NCI-H748 treated with DMSO at 0.1 percent for 48 hours (cell line): ENCODE measurements at regions not wholly inside any gene's neighbourhood (a gene's known extent, or its start where the extent isn't known, plus 50 kb on each side); places are given as distances from the start of the nearest gene placed in this dataset.
"Not testable (repeated sequence)": the region's sequence is repeated elsewhere in the genome, so short reads cannot be mapped to it uniquely, and the experiment has no call there.

Experiments
- DNase-seq: peaks from one replicate; lab custom pipeline; 2025; lab: John Stamatoyannopoulos, UW

GRCh38 chr3:163813935-163814334 is 1264.4 kb downstream of the SI start:
- no peak for DNase-seq

DNA sequence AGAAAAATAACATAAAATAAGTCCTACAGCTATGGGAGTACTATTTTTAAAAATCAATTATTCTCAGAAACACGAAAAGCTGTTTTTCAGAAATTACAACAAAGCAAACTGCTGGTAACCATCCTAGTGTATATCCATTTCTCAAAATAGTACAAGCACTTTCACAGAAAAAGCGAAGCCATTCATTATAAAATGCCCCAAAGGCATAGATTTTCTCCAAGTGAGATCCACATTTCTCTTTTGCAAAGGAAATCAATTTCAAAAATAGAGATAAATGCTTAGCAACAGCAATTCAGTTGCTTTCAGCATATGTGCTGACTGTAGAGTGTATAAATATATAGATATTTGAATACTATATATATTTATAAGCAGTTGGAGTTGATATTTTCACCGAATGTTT is 1266.3 kb downstream of the SI start:
- no peak for DNase-seq

- no peak for DNase-seq
Measured at GRCh38 chr3:163809540-163809993, 1268.7 kb downstream of the SI start.

GRCh38 chr3:163786416-163786815 is 1291.9 kb downstream of the SI start:
- no peak for DNase-seq

- peak; percentile 30 for DNase-seq
Measured at GRCh38 chr3:163785693-163786092, 1292.6 kb downstream of the SI start.

DNA sequence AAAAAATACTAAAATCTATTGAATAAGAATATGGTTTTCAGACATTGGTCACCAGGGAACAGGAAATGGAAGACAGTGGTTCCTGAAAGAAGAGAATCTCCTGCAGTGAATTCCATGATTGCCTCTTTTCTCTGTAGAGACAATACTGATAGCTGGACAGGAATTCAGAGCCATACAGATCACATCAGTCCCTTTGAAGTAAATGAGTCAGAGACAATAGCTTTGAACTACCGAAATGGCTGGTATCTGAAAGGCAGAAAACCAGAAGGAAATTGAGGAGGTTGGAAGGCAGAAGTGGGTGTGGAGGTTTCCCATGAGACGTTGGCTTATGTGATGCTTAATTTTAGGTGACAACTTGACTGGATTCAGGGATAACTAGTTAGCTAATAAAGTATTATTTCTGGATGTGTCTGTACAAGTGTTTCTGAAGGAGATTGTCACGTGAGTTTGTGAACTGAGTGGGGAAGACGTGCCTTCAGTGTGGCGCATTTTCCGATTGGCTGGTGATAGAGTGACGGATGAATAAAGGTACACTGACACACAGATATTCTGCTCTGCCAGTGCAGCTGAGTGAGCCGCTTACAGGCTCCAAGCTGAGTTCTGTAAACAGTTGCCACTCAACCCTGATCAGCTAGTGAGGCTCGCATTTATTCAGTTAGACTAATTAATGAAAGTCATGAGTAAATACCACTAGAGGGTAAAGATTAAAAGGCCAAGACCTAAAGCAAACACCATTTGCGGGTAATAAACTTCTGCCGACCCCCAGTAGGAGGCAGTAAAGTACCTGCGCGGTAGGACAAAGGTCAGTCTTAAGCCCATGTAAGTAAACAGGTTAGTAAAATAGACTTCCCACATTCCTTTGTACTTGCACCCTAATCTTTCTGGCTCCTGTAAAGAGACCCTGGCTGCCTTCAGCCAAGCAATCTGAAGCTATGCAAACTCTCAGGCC is 1298.6 kb downstream of the SI start:
- peak; percentile 36 for DNase-seq

GRCh38 chr3:163776743-163777142 is 1301.6 kb downstream of the SI start:
- no peak for DNase-seq

DNA sequence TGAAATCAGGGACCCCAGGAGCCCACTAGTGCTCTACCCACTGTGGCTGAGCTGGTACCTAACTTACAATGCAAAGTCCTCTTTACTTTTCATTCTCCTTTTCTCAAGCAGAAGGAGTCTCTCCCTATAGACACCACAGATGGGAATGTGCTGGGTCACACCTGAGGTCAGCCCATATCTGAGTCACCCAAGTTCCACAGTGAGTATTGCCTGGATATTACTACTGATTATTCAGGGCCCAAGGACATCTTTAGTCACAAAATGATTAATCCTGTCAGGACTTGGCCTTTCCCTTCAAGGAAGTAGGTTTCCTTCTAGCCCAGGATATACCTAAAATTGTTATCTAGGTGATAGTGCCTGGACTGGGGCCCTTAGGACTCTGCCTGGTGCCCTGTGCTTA is 1305.2 kb downstream of the SI start:
- DNase-seq: no peak

DNA sequence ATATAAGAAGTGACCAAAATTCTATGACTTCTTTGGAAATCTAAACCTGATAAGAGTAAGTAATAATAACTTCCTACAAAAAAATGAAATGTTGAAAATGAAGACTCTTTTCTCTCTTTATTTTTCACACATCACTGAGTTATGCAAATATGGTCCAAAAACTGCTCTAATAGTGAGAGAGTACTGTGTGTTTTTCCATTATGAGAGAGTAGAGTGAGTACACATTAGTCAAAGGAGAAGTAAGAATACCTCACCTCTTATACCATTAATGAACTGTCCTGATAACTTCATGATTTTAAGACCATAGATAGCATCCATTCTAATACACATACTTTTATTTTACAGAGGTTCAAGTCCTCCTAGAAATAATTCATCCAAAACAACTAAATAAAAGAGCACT is 1310.2 kb downstream of the SI start:
- DNase-seq: no peak

DNA sequence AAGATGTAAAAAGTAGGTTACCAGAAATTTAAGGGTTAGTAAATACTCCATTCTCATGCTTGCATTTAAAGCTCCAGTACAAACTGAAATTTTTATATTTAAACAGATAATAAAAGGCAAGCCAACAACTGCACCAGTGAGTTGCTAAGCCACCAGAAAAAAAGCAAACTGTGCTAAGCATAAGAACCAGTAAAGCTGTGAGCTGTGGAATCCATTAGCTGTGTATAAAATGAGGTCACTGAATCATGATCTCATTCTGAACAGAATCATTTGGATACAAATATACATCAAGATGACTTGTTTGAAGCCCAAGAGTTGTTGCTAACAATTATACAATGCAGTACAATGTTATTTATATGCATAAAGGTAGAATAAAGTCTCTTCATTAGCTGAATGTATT is 1312.2 kb downstream of the SI start:
- no peak for DNase-seq

DNA sequence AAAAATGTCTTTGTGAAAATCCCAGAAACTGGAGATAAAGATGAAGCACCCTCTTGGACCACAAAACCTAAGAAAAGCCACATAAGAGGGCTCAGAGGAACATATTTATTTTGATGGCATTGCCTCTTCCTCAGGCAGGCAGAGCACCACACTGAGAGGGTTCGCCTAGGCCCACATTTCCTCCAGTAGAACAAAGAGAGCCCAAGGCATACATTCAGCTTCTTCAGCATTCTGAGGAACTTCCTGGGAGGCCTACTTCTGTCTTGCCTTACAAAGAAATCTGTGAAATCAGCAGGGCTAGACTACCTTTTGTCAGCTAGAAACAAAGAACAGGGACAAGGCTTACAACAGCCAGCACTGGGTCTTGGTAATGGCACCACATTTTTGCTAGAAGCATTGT is 1325.3 kb downstream of the SI start:
- no peak for DNase-seq

GRCh38 chr3:163745204-163745603 is 1333.1 kb downstream of the SI start:
- DNase-seq: no peak

- DNase-seq: no peak
Measured at GRCh38 chr3:163735394-163735793, 1342.9 kb downstream of the SI start.

DNA sequence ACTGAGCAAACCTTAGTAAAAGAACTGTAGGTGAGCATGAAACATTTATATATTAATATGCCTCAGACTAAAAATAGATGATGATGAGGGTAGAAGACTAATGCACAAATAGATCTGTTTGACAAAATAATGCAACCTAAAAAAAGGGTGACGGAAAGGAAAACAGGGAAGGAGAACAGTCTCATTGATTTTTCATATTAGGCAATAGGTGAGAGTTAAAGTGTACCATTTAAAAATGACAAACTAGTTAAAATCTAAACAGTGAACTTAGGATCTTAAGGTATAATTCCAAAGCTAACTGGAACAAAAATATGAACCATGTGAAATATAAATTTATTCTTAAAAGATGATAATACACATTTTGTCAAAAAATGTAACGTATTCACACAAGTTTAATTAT is 1347.6 kb downstream of the SI start:
- DNase-seq: no peak

DNA sequence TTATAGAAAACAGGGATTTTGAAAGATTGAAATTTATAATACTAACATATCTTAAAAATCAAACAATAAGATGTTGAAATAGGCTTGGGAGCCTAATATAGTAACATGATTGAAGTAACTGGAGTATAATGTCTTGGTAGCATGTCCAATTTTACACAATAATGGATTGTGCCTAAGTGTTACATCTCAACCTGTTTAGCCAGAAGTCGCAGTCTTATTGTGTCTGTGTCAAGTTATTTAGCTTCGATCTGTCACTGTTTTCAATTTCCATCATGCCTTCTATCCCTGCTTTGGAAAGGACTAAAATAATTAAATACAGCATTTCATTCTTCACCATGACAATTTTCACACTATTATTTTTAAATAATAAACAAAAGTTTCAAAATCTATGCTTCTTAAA is 1352.2 kb downstream of the SI start:
- no peak for DNase-seq

- no peak for DNase-seq
Measured at GRCh38 chr3:163722405-163722804, 1355.9 kb downstream of the SI start.

GRCh38 chr3:163721596-163721995 is 1356.7 kb downstream of the SI start:
- no peak for DNase-seq

DNA sequence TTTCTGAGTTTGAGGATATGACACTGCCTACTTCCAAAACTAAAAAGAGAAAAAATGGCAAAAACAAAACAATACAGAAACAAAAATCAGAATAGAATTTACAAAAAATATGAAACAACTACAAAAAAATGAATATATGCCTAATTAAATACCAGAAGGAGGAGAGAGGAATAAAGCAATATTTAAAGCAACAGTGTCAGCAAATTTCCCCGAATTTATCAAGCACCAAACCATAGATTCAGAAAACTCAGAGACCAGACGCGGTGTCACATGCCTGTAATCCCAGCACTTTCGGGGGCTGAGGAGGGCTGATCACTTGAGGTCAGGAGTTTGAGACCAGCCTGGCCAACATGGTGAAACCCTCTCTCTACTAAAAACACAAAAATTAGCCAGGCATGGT is 1360.9 kb downstream of the SI start:
- no peak for DNase-seq

DNA sequence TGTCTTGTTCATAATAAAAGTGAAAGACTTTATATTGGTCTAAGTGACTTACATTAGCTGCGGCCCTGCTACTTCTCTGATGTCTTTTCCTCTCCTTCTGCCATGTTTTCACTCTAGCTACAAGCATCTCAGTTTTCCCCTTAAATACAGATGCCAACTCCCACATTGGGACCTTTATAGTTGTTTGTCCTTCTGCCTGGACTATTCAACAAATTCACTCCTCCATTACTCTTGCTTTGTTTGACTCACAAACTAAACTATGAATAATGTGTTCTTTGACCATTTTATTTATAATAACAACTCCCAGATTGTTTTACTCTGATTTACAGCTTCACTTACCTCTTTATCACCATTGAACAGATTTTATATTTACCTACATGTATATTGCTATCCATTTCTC is 1369.9 kb downstream of the SI start:
- no peak for DNase-seq

DNA sequence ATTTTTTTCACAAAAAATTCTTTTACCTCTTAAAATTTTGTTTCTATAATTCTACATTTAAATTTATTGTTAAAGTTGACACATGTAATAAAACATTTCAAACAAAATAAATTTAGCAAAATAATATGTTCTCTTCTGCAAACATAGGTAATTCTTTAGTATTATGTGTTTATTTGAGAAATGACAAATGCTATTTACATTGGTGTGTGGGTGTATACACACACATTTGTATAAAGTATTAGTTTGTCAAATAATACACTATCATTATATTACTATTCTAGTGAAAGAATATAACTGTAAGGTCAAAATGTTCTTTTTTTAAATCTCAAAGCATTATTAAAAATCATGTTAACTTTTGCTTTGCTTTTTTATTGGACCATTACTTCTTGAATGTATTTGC is 1370.6 kb downstream of the SI start:
- DNase-seq: no peak

GRCh38 chr3:163698221-163698620 is 1380.1 kb downstream of the SI start:
- not testable (repeated sequence) for DNase-seq

DNA sequence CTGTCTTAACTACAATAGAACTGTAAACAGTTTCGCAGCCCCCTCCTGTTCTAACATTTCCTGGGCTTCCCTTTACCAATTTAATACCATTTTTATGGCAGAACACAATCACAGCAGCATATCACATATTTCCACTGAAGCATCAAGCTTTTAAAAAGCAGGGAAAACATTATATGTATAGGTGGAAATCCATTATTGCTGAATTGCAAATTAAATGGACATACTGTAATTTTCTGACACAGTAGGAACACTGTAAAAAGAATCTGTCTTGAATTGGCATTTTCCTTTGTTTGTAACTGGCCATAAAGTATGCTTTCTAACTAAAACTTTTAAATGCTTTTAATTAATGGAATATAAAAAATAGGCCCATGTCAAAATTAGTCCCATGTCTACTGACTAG is 1385.8 kb downstream of the SI start:
- no peak for DNase-seq

- DNase-seq: no peak
Measured at GRCh38 chr3:163684651-163685050, 1393.6 kb downstream of the SI start.

- no peak for DNase-seq
Measured at GRCh38 chr3:163672954-163673353, 1405.3 kb downstream of the SI start.
